ENCODE measurements at regions not wholly inside any gene's neighbourhood (a gene's known extent, or its start where the extent isn't known, plus 50 kb on each side); places are given as distances from the start of the nearest gene placed in this dataset.

DNA sequence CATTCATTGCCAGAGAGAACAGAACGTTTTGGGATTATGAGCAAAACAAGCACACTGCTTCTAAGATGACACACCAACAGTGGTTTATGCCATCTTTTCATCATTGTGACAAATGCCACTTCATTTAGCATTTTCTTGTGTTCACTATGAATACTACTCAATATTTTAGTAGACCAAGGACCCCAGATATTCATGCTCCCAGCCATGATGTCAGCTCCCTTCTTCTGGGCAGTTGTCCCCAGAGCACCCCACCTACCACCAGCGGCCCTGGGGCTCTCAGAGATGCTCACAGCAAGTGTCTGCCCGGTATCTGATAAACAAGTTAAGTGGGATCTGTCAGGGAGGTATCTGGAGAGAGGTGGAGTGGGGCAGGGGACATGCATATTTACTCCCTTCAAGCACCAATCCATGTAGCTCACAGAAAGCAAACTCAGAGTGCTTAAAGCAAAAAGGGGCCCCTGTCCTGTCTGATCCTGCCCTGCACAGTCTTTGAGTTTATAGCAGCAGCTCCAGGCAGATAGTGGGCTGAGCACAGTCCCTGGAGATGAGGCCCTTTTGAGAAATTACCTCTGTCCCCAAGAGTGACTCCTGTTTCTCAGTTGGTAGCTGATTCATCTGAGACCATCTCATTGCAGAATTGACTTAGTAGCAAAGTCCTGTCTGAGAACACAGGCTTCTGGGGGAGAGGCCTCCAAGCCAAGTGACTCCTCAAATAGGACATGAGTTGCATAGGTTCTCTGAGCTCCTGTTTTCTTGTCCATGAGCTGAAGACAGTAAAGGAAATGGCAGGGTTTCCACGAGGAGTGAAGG is 281.8 kb upstream of the KLF6 start:
- ATAC-seq, result no peak
- in situ Hi-C loops (cut with MboI; ENCODE audit: low sequenced_read_pairs in 4 of 4), result no loop called here
- H3K4me1 ChIP-seq, result peaks cover 6% of the 10 kb centered on the region in 2 donors

GRCh38 chr10:4064489-4064888 is 279.5 kb upstream of the KLF6 start:
- intact Hi-C loops (cut with DNase I; ENCODE audit: low total_unique reads), result loop anchor here (5.0 kb wide), 1 partner anchor 593 kb away; no protein-coding TSS in a partner anchor

More for the DNA sequence above, 281.8 kb upstream of the KLF6 start:
- no peak for DNase-seq
- TF ChIP-seq CTCF (IDR thresholded peaks at IDR 0.05 in 4 of 5, conservative IDR thresholded peaks at IDR 0.05 in 1 of 5) (no peak), POLR2A (IDR thresholded peaks at IDR 0.05) (no peak)
- Histone ChIP-seq H3K9me3 (no peaks in the 10 kb centered on the region), H3K4me3 (no peak overlapping the region), H3K36me3 (no peaks in the 10 kb centered on the region), H3K27me3 (no peaks in the 10 kb centered on the region), H3K27ac (no peak overlapping the region)
- intact Hi-C loops (cut with DNase I; ENCODE audit: low total_unique reads), result no loop called here

DNA sequence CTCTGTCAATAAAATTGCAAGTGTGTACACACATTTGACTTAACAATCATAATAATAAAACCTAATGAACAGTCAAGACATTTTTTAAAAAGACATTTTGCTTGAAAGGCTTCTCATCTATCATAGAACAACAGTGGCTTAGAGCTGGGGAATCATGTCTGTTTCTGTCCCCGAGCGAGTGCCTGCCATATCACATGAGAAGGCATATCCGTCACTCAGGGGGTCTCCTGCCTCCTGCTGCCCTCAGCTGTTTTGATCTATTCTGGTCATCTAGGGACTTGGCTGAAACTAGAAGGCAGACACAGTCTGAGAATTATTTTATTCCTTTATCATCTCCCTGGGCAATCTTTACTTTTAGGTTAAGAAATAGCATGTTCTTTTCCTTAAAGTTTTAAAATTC is 278.7 kb upstream of the KLF6 start:
- Histone ChIP-seq H3K4me1 (peaks cover 13 to 15% of the 10 kb centered on the region in 2 donors), H3K27ac (no peak overlapping the region), H3K27me3 (no peaks in the 10 kb centered on the region), H3K36me3 (no peaks in the 10 kb centered on the region), H3K4me3 (no peak overlapping the region), H3K9me3 (no peaks in the 10 kb centered on the region)
- no peak for ATAC-seq
- intact Hi-C loops (cut with DNase I; ENCODE audit: low total_unique reads) (loop anchor here (5.0 kb wide), 1 partner anchor 594 kb away; no protein-coding TSS in a partner anchor), in situ Hi-C loops (cut with MboI; ENCODE audit: low sequenced_read_pairs in 4 of 4) (no loop called here)
- TF ChIP-seq POLR2A (IDR thresholded peaks at IDR 0.05), result no peak
- TF ChIP-seq CTCF (IDR thresholded peaks at IDR 0.05 in 4 of 5, conservative IDR thresholded peaks at IDR 0.05 in 1 of 5), result no peak
- no peak for DNase-seq

More at GRCh38 chr10:4064489-4064888, 279.5 kb upstream of the KLF6 start:
- no peak overlapping the region for H3K27ac ChIP-seq
- TF ChIP-seq CTCF (IDR thresholded peaks at IDR 0.05 in 4 of 5, conservative IDR thresholded peaks at IDR 0.05 in 1 of 5) (no peak), POLR2A (IDR thresholded peaks at IDR 0.05) (no peak)
- in situ Hi-C loops (cut with MboI; ENCODE audit: low sequenced_read_pairs in 4 of 4), result no loop called here
- H3K27me3 ChIP-seq, result no peaks in the 10 kb centered on the region
- DNase-seq (no peak), ATAC-seq (no peak)
- H3K9me3 ChIP-seq, result no peaks in the 10 kb centered on the region
- peaks cover 13 to 15% of the 10 kb centered on the region in 2 donors for H3K4me1 ChIP-seq
- no peak overlapping the region for H3K4me3 ChIP-seq
- H3K36me3 ChIP-seq, result no peaks in the 10 kb centered on the region

GRCh38 chr10:4062751-4063150 is 277.7 kb upstream of the KLF6 start:
- intact Hi-C loops (cut with DNase I; ENCODE audit: low total_unique reads), result loop anchor here (5.0 kb wide), 1 partner anchor 595 kb away; no protein-coding TSS in a partner anchor
- H3K4me3 ChIP-seq, result no peak overlapping the region
- DNase-seq (no peak), ATAC-seq (no peak)
- peaks cover 13 to 15% of the 10 kb centered on the region in 2 donors for H3K4me1 ChIP-seq
- H3K27me3 ChIP-seq, result no peaks in the 10 kb centered on the region
- peak overlapping the region in 3 of 4 donors; percentile 13 to 57 (median 39) for H3K27ac ChIP-seq
- no peaks in the 10 kb centered on the region for H3K9me3 ChIP-seq
- in situ Hi-C loops (cut with MboI; ENCODE audit: low sequenced_read_pairs in 4 of 4), result no loop called here
- TF ChIP-seq POLR2A (IDR thresholded peaks at IDR 0.05), result no peak
- no peak for TF ChIP-seq CTCF (IDR thresholded peaks at IDR 0.05 in 4 of 5, conservative IDR thresholded peaks at IDR 0.05 in 1 of 5)
- H3K36me3 ChIP-seq, result no peaks in the 10 kb centered on the region
